ENCODE measurements at regions not wholly inside any gene's neighbourhood (a gene's known extent, or its start where the extent isn't known, plus 50 kb on each side); places are given as distances from the start of the nearest gene placed in this dataset.

GRCh38 chr5:61860978-61861377 is 445.0 kb upstream of the KIF2A start:
- DNase-seq (ENCODE audit: low spot score) = no peak
- no peak overlapping the region for H4K91ac ChIP-seq (ENCODE audit: low read depth, low read length, poor library complexity)

GRCh38 chr5:61866930-61867329 is 439.1 kb upstream of the KIF2A start:
- Histone ChIP-seq H2AFZ (ENCODE audit: low read length) (no peak overlapping the region), H3K4me3 (ENCODE audit: low read length in 2 of 2) (no peak overlapping the region), H2BK5ac (ENCODE audit: low read length) (no peak overlapping the region), H3K27ac (replicated peaks; ENCODE audit: low read length) (no peak overlapping the region), H3K36me3 (replicated peaks in 1 of 2; ENCODE audit: control insufficient read depth in 2 of 2, insufficient read depth in 2 of 2, low read length in 2 of 2) (no peaks in the 10 kb centered on the region), H3K4me2 (ENCODE audit: insufficient read depth, low read length, poor library complexity, severe bottlenecking) (no peak overlapping the region), H4K91ac (ENCODE audit: low read depth, low read length, poor library complexity) (no peak overlapping the region), H2BK15ac (ENCODE audit: low read length) (no peak overlapping the region), H3K23ac (ENCODE audit: low read depth, low read length, poor library complexity) (no peak overlapping the region), H3K18ac (ENCODE audit: low read length) (no peak overlapping the region), H2AK5ac (ENCODE audit: low read depth, low read length) (no peak overlapping the region), H3K14ac (ENCODE audit: low read length) (no peak overlapping the region), H3K9ac (ENCODE audit: low read depth, low read length, poor library complexity) (no peak overlapping the region), H3K4ac (ENCODE audit: low read length) (no peak overlapping the region), H4K8ac (ENCODE audit: low read depth, low read length) (no peak overlapping the region), H2BK12ac (ENCODE audit: low read length) (no peak overlapping the region), H3K9me3 (replicated peaks in 1 of 2; ENCODE audit: control insufficient read depth in 2 of 2, insufficient read depth in 1 of 2, low read depth in 1 of 2, low read length in 2 of 2) (peaks cover 6 to 7% of the 10 kb centered on the region in 2 donors), H3K79me1 (ENCODE audit: low read depth, low read length) (no peaks in the 10 kb centered on the region), H3K27me3 (ENCODE audit: control insufficient read depth in 3 of 3, insufficient read depth in 3 of 3, low read depth in 1 of 3, low read length in 3 of 3) (no peaks in the 10 kb centered on the region), H2BK120ac (ENCODE audit: low read depth, low read length) (no peak overlapping the region), H3K4me1 (ENCODE audit: control insufficient read depth in 2 of 2, insufficient read depth in 1 of 2, low read depth in 1 of 2, low read length in 2 of 2) (no peaks in the 10 kb centered on the region)
- no CpG with 5 or more reads among the region's 3 CpGs for WGBS, 2 donors (ENCODE audit: extremely low coverage in 2 of 2, insufficient read length in 2 of 2, insufficient replicate concordance in 1 of 2)
- no peak for DNase-seq (ENCODE audit: low spot score)

More at GRCh38 chr5:61860978-61861377, 445.0 kb upstream of the KIF2A start:
- Histone ChIP-seq H3K27ac (replicated peaks; ENCODE audit: low read length) (no peak overlapping the region), H2AFZ (ENCODE audit: low read length) (no peak overlapping the region), H3K9me3 (replicated peaks in 1 of 2; ENCODE audit: control insufficient read depth in 2 of 2, insufficient read depth in 1 of 2, low read depth in 1 of 2, low read length in 2 of 2) (no peaks in the 10 kb centered on the region), H2BK12ac (ENCODE audit: low read length) (no peak overlapping the region), H3K18ac (ENCODE audit: low read length) (no peak overlapping the region), H3K27me3 (ENCODE audit: control insufficient read depth in 3 of 3, insufficient read depth in 3 of 3, low read depth in 1 of 3, low read length in 3 of 3) (no peaks in the 10 kb centered on the region), H3K4me2 (ENCODE audit: insufficient read depth, low read length, poor library complexity, severe bottlenecking) (no peak overlapping the region), H3K14ac (ENCODE audit: low read length) (no peak overlapping the region), H4K8ac (ENCODE audit: low read depth, low read length) (no peak overlapping the region), H3K4me3 (ENCODE audit: low read length in 2 of 2) (no peak overlapping the region), H3K23ac (ENCODE audit: low read depth, low read length, poor library complexity) (no peak overlapping the region), H3K4me1 (ENCODE audit: control insufficient read depth in 2 of 2, insufficient read depth in 1 of 2, low read depth in 1 of 2, low read length in 2 of 2) (peaks cover 0 to 4% of the 10 kb centered on the region in 2 donors), H2BK15ac (ENCODE audit: low read length) (no peak overlapping the region), H3K36me3 (replicated peaks in 1 of 2; ENCODE audit: control insufficient read depth in 2 of 2, insufficient read depth in 2 of 2, low read length in 2 of 2) (no peaks in the 10 kb centered on the region), H3K4ac (ENCODE audit: low read length) (no peak overlapping the region), H3K9ac (ENCODE audit: low read depth, low read length, poor library complexity) (no peak overlapping the region), H2BK5ac (ENCODE audit: low read length) (no peak overlapping the region), H2AK5ac (ENCODE audit: low read depth, low read length) (no peak overlapping the region), H2BK120ac (ENCODE audit: low read depth, low read length) (no peak overlapping the region), H3K79me1 (ENCODE audit: low read depth, low read length) (no peaks in the 10 kb centered on the region)
- no CpG with 5 or more reads among the region's 1 CpG for WGBS, 2 donors (ENCODE audit: extremely low coverage in 2 of 2, insufficient read length in 2 of 2, insufficient replicate concordance in 1 of 2)

DNA sequence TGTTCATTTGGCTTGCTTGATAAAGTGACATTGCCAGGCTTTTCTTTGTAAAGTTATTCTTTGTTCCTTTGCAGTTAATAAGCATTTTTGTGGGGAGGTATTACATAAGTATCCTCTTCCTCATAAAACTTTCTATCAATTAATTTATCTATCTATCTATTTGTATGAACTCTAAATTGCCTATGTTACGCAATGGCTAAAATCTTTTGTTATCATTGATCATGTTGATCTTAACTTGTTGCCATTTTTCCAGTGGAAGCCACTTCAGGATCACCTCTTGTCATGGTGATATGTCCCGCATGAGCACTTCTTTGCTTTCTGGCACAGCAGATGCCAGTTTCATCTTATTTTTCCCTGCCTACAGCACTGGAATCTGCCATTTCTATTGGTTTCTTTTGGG is 436.7 kb upstream of the KIF2A start:
- Histone ChIP-seq H3K4me1 (ENCODE audit: control insufficient read depth in 2 of 2, insufficient read depth in 1 of 2, low read depth in 1 of 2, low read length in 2 of 2) (no peaks in the 10 kb centered on the region), H3K23ac (ENCODE audit: low read depth, low read length, poor library complexity) (no peak overlapping the region), H2AFZ (ENCODE audit: low read length) (no peak overlapping the region), H3K27ac (replicated peaks; ENCODE audit: low read length) (no peak overlapping the region), H3K18ac (ENCODE audit: low read length) (no peak overlapping the region), H3K27me3 (ENCODE audit: control insufficient read depth in 3 of 3, insufficient read depth in 3 of 3, low read depth in 1 of 3, low read length in 3 of 3) (no peaks in the 10 kb centered on the region), H3K9me3 (replicated peaks in 1 of 2; ENCODE audit: control insufficient read depth in 2 of 2, insufficient read depth in 1 of 2, low read depth in 1 of 2, low read length in 2 of 2) (peaks cover 8 to 14% of the 10 kb centered on the region in 2 donors), H2BK12ac (ENCODE audit: low read length) (no peak overlapping the region), H3K4me3 (ENCODE audit: low read length in 2 of 2) (no peak overlapping the region), H2BK120ac (ENCODE audit: low read depth, low read length) (no peak overlapping the region), H3K79me1 (ENCODE audit: low read depth, low read length) (no peaks in the 10 kb centered on the region), H2BK5ac (ENCODE audit: low read length) (no peak overlapping the region), H4K91ac (ENCODE audit: low read depth, low read length, poor library complexity) (no peak overlapping the region), H4K8ac (ENCODE audit: low read depth, low read length) (no peak overlapping the region), H2BK15ac (ENCODE audit: low read length) (no peak overlapping the region), H3K14ac (ENCODE audit: low read length) (no peak overlapping the region), H3K36me3 (replicated peaks in 1 of 2; ENCODE audit: control insufficient read depth in 2 of 2, insufficient read depth in 2 of 2, low read length in 2 of 2) (no peaks in the 10 kb centered on the region), H2AK5ac (ENCODE audit: low read depth, low read length) (no peak overlapping the region), H3K9ac (ENCODE audit: low read depth, low read length, poor library complexity) (no peak overlapping the region), H3K4me2 (ENCODE audit: insufficient read depth, low read length, poor library complexity, severe bottlenecking) (no peak overlapping the region), H3K4ac (ENCODE audit: low read length) (no peak overlapping the region)
- DNase-seq (ENCODE audit: low spot score) = no peak
- whole genome bisulfite sequencing, 2 donors (ENCODE audit: extremely low coverage in 2 of 2, insufficient read length in 2 of 2, insufficient replicate concordance in 1 of 2) = no CpG with 5 or more reads among the region's 2 CpGs

DNA sequence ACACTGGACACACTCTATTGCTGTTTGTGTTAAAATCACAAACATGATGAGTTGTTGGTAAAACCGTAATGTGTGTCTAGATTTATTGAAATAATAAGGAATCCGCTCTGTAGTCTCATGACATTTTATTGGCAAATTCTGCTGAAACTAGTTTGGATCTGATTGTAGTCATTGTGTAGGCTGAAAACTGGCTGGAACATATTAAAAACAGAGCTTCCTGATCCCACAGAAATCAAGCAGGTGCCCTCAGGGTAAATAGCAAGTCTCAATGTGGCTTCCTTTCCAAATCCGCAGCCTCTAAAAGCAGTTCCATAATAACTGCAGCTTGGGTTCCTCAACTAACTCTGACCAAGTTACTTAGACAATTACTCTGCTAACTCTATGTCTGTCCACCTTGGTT is 427.5 kb upstream of the KIF2A start:
- Histone ChIP-seq H2BK15ac (ENCODE audit: low read length) (no peak overlapping the region), H3K14ac (ENCODE audit: low read length) (no peak overlapping the region), H3K23ac (ENCODE audit: low read depth, low read length, poor library complexity) (no peak overlapping the region), H3K4me1 (ENCODE audit: control insufficient read depth in 2 of 2, insufficient read depth in 1 of 2, low read depth in 1 of 2, low read length in 2 of 2) (peaks cover 0 to under 1% of the 10 kb centered on the region in 2 donors), H2BK5ac (ENCODE audit: low read length) (no peak overlapping the region), H2AFZ (ENCODE audit: low read length) (no peak overlapping the region), H3K4ac (ENCODE audit: low read length) (no peak overlapping the region), H4K8ac (ENCODE audit: low read depth, low read length) (no peak overlapping the region), H3K9me3 (replicated peaks in 1 of 2; ENCODE audit: control insufficient read depth in 2 of 2, insufficient read depth in 1 of 2, low read depth in 1 of 2, low read length in 2 of 2) (no peaks in the 10 kb centered on the region), H3K18ac (ENCODE audit: low read length) (no peak overlapping the region), H3K36me3 (replicated peaks in 1 of 2; ENCODE audit: control insufficient read depth in 2 of 2, insufficient read depth in 2 of 2, low read length in 2 of 2) (no peaks in the 10 kb centered on the region), H4K91ac (ENCODE audit: low read depth, low read length, poor library complexity) (no peak overlapping the region), H3K9ac (ENCODE audit: low read depth, low read length, poor library complexity) (no peak overlapping the region), H2AK5ac (ENCODE audit: low read depth, low read length) (no peak overlapping the region), H3K4me2 (ENCODE audit: insufficient read depth, low read length, poor library complexity, severe bottlenecking) (no peak overlapping the region), H2BK12ac (ENCODE audit: low read length) (no peak overlapping the region), H3K27ac (replicated peaks; ENCODE audit: low read length) (no peak overlapping the region), H2BK120ac (ENCODE audit: low read depth, low read length) (no peak overlapping the region), H3K4me3 (ENCODE audit: low read length in 2 of 2) (no peak overlapping the region), H3K79me1 (ENCODE audit: low read depth, low read length) (no peaks in the 10 kb centered on the region), H3K27me3 (ENCODE audit: control insufficient read depth in 3 of 3, insufficient read depth in 3 of 3, low read depth in 1 of 3, low read length in 3 of 3) (no peaks in the 10 kb centered on the region)
- WGBS, 2 donors (ENCODE audit: extremely low coverage in 2 of 2, insufficient read length in 2 of 2, insufficient replicate concordance in 1 of 2) = no CpG with 5 or more reads among the region's 3 CpGs
- DNase-seq (ENCODE audit: low spot score) = no peak
